Right lobe of liver (tissue), 4 donors: ENCODE measurements at regions not wholly inside any gene's neighbourhood (a gene's known extent, or its start where the extent isn't known, plus 50 kb on each side); places are given as distances from the start of the nearest gene placed in this dataset.

Experiments used
- CTCF ChIP-seq, 4 donors: fragments of 200-600 bp in 3 of 4; fragments of 450-650 bp in 1 of 4; IDR thresholded peaks; one replicate each; pipeline versions ENCODE4 v1.5.1 to v1.8.0; 2016 to 2022; ENCODE audit warnings: antibody characterized with exemption in 4 of 4, mild to moderate bottlenecking in 2 of 4
- POLR2A ChIP-seq: fragments of 450-650 bp; IDR thresholded peaks from one replicate; pipeline ENCODE4 v1.6.1; 2017; ENCODE audit warnings: antibody characterized with exemption, mild to moderate bottlenecking
- donor health status: DM: no; HTN: no; CAD: no.
- donor health status: DM: no; HTN: no; CAD: no.
- donor health status: DM: no; HTN: yes; CAD: no.

- TF ChIP-seq CTCF (IDR thresholded peaks at IDR 0.05) (no peak), POLR2A (no peak)
Observed at GRCh38 chr6:140353536-140353935, 979.1 kb upstream of the CITED2 start.
